ENCODE measurements at regions not wholly inside any gene's neighbourhood (a gene's known extent, or its start where the extent isn't known, plus 50 kb on each side); places are given as distances from the start of the nearest gene placed in this dataset.
"Not testable (repeated sequence)": the region's sequence is repeated elsewhere in the genome, so short reads cannot be mapped to it uniquely, and the experiment has no call there.

GRCh38 chr14:105591792-105592341, 65.5 kb downstream of the TMEM121 start:
- not testable (repeated sequence) for TF ChIP-seq CTCF, POLR2A (IDR thresholded peaks at IDR 0.05)
